NCI-H510A treated with DMSO at 0.1 percent for 48 hours (cell line): ENCODE measurements at regions not wholly inside any gene's neighbourhood (a gene's known extent, or its start where the extent isn't known, plus 50 kb on each side); places are given as distances from the start of the nearest gene placed in this dataset.

Source experiments
- DNase-seq: peaks from one replicate; lab custom pipeline; 2025; lab: John Stamatoyannopoulos, UW

- no peak for DNase-seq
Measured at GRCh38 chr11:112814168-112814567, 147.1 kb upstream of the NCAM1 start.

- no peak for DNase-seq
Measured at GRCh38 chr11:112817376-112817775, 143.8 kb upstream of the NCAM1 start.

- DNase-seq = peak; percentile 46
Measured at GRCh38 chr11:112822478-112823274, 138.5 kb upstream of the NCAM1 start.

- no peak for DNase-seq
Measured at GRCh38 chr11:112826026-112826425, 135.2 kb upstream of the NCAM1 start.

- no peak for DNase-seq
Measured at GRCh38 chr11:112826788-112827187, 134.4 kb upstream of the NCAM1 start.

GRCh38 chr11:112828421-112828820, 132.8 kb upstream of the NCAM1 start:
- peak; percentile 33 for DNase-seq

GRCh38 chr11:112829971-112830654, 131.1 kb upstream of the NCAM1 start:
- DNase-seq = no peak

GRCh38 chr11:112831041-112831440, 130.2 kb upstream of the NCAM1 start:
- DNase-seq = no peak

- DNase-seq = no peak
Measured at GRCh38 chr11:112831969-112832766, 129.1 kb upstream of the NCAM1 start.

- DNase-seq = no peak
Measured at GRCh38 chr11:112834277-112834755, 126.9 kb upstream of the NCAM1 start.

- no peak for DNase-seq
Measured at GRCh38 chr11:112835591-112836255, 125.5 kb upstream of the NCAM1 start.

- no peak for DNase-seq
Measured at GRCh38 chr11:112836256-112836602, 125.0 kb upstream of the NCAM1 start.

- DNase-seq = peak; percentile 52
Measured at GRCh38 chr11:112837162-112837826, 123.9 kb upstream of the NCAM1 start.

GRCh38 chr11:112839051-112839450, 122.2 kb upstream of the NCAM1 start:
- DNase-seq = no peak

GRCh38 chr11:112841729-112842128, 119.5 kb upstream of the NCAM1 start:
- no peak for DNase-seq

GRCh38 chr11:112842151-112842550, 119.1 kb upstream of the NCAM1 start:
- no peak for DNase-seq

GRCh38 chr11:112844517-112844916, 116.7 kb upstream of the NCAM1 start:
- DNase-seq = no peak

- no peak for DNase-seq
Measured at GRCh38 chr11:112847568-112847967, 113.7 kb upstream of the NCAM1 start.

GRCh38 chr11:112852143-112852866, 108.9 kb upstream of the NCAM1 start:
- no peak for DNase-seq

- DNase-seq = no peak
Measured at GRCh38 chr11:112856133-112856532, 105.1 kb upstream of the NCAM1 start.

GRCh38 chr11:112856591-112856990, 104.6 kb upstream of the NCAM1 start:
- no peak for DNase-seq
